Activated CD4-positive, alpha-beta T cell treated with anti-CD3 and anti-CD28 coated beads for 36 hours (primary cell): ENCODE measurements at regions not wholly inside any gene's neighbourhood (a gene's known extent, or its start where the extent isn't known, plus 50 kb on each side); places are given as distances from the start of the nearest gene placed in this dataset.

Experiments
- ATAC-seq: fragments of 200-7000 bp; cut with Tn5 transposase; one replicate; pipeline ENCODE4 v1.10.0; 2021; ENCODE audit warnings: mild to moderate bottlenecking, moderate library complexity
- CTCF ChIA-PET: fragments of 350-600 bp; sonication (Branson Sonifier 250); formaldehyde crosslinking; loops from one replicate; lab custom pipeline; 2021; ENCODE audit warnings: antibody characterized with exemption; lab: Charles Lee
- POLR2A ChIA-PET: fragments of 350-600 bp; sonication (Branson Sonifier 250); formaldehyde crosslinking; loops from one replicate; lab custom pipeline; 2021; ENCODE audit warnings: antibody characterized with exemption, inconsistent platforms; lab: Charles Lee
- DNase-seq: peaks from one replicate; pipeline ENCODE4 v3.0.0-alpha.2; 2020
- H3K27ac Mint-ChIP-seq: one replicate; pipeline ENCODE4 v1.8.0; 2021; ENCODE audit warnings: mixed read lengths
- H3K27me3 Mint-ChIP-seq: one replicate; pipeline ENCODE4 v1.8.0; 2021; ENCODE audit warnings: mixed read lengths
- H3K36me3 Mint-ChIP-seq: one replicate; pipeline ENCODE4 v1.8.0; 2021; ENCODE audit warnings: low read depth, mixed read lengths
- H3K4me1 Mint-ChIP-seq: one replicate; pipeline ENCODE4 v1.8.0; 2021; ENCODE audit warnings: mixed read lengths
- H3K4me3 Mint-ChIP-seq: one replicate; pipeline ENCODE4 v1.8.0; 2021; ENCODE audit warnings: mild to moderate bottlenecking, moderate library complexity, mixed read lengths
- H3K9me3 Mint-ChIP-seq: one replicate; pipeline ENCODE4 v1.8.0; 2021; ENCODE audit warnings: low read depth, mixed read lengths
- intact Hi-C, 2 experiments: fragments of 100-400 bp; cut with DNase I in 1 of 2; cut with micrococcal nuclease in 1 of 2; formaldehyde crosslinking; loops; one replicate each; pipeline versions ENCODE4 v1.14.2 to v1.15.1; 2022 to 2024; cut with DNase I, micrococcal nuclease

DNA sequence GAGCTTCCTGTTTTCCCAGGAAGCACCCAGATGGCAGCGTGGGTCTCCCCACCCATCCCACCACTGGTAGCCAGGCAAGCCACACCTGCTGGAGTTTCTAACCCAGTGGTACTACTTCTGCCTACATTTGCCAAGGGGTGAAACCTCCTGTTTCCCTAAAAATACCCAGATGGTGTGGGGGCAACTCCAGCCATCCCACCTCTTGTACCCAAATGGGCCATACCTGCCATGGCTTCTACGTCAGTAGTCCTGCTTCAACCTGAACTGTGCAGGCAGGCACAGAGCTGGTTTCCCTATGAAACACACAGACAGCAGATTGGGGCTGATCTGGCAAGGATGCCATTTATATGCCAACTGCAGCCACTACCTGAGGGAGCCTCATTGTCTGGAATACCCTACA, 809.4 kb upstream of the MIR17HG start:
- H3K36me3 Mint-ChIP-seq = no peaks in the 10 kb centered on the region
- H3K9me3 Mint-ChIP-seq = peaks cover 8% of the 10 kb centered on the region
- ChIA-PET CTCF (no interaction called here), POLR2A (no interaction called here)
- DNase-seq (no peak), ATAC-seq (no peak)
- H3K4me3 Mint-ChIP-seq = no peak overlapping the region
- no peaks in the 10 kb centered on the region for H3K4me1 Mint-ChIP-seq
- intact Hi-C loops = no loop called here
- H3K27me3 Mint-ChIP-seq = no peaks in the 10 kb centered on the region
- no peak overlapping the region for H3K27ac Mint-ChIP-seq

DNA sequence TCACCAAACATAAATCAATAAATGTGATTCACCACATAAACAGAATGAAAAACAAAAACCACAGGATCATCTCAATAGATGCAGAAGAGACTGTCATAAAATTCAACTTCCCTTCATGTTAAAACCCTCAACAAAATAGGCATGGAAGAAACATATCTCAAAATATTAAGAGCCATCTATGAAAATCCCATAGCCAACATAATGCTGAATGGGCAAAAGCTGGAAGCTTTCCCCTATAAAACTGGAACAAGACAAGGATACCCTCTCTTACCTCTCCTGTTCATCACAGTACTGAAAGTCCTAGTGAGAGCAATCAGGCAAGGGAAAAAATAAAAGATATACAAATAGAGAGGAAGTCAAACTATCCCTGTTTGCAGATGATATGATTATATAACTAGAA, 806.1 kb upstream of the MIR17HG start:
- Mint-ChIP-seq H3K27ac (no peak overlapping the region), H3K4me1 (no peaks in the 10 kb centered on the region), H3K27me3 (no peaks in the 10 kb centered on the region), H3K36me3 (no peaks in the 10 kb centered on the region), H3K9me3 (peaks cover 13% of the 10 kb centered on the region), H3K4me3 (no peak overlapping the region)
- POLR2A ChIA-PET = no interaction called here
- ATAC-seq (no peak), DNase-seq (no peak)
- intact Hi-C loops = no loop called here
- CTCF ChIA-PET = no interaction called here

DNA sequence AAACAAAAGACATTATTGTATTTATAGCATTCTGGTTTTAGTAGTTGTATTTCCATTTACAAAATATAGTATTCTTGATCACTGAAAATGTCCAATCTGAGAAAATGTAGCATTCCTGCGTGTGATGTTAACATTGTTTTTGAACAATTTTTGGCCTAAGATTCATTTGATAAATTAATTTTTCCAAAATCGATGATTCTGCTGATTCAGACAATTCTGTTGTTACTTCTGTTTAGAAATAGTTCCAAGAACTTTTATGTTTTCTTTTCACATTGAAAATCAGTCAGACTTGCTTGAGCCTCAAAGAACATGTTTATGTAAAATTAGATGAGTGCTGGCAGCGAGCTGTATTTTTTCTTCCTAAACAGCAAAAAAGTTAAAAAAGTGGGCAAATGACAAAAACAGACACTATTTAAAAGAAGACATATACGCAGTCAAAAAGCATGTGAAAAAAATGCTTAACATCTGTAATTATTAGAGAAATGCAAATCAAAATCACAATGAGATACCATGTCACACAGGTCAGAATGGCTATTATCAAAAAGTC, 804.5 kb upstream of the MIR17HG start:
- no peak for DNase-seq
- peaks cover 20% of the 10 kb centered on the region for H3K9me3 Mint-ChIP-seq
- H3K4me3 Mint-ChIP-seq = no peak overlapping the region
- no peak for ATAC-seq
- ChIA-PET POLR2A (interaction anchor here (0.6 kb wide), 1 partner anchor 48 kb away, joined by 6 read pairs; no protein-coding TSS in a partner anchor), CTCF (no interaction called here)
- H3K27ac Mint-ChIP-seq = no peak overlapping the region
- no peaks in the 10 kb centered on the region for H3K27me3 Mint-ChIP-seq
- no peaks in the 10 kb centered on the region for H3K36me3 Mint-ChIP-seq
- intact Hi-C loops = no loop called here
- H3K4me1 Mint-ChIP-seq = no peaks in the 10 kb centered on the region

DNA sequence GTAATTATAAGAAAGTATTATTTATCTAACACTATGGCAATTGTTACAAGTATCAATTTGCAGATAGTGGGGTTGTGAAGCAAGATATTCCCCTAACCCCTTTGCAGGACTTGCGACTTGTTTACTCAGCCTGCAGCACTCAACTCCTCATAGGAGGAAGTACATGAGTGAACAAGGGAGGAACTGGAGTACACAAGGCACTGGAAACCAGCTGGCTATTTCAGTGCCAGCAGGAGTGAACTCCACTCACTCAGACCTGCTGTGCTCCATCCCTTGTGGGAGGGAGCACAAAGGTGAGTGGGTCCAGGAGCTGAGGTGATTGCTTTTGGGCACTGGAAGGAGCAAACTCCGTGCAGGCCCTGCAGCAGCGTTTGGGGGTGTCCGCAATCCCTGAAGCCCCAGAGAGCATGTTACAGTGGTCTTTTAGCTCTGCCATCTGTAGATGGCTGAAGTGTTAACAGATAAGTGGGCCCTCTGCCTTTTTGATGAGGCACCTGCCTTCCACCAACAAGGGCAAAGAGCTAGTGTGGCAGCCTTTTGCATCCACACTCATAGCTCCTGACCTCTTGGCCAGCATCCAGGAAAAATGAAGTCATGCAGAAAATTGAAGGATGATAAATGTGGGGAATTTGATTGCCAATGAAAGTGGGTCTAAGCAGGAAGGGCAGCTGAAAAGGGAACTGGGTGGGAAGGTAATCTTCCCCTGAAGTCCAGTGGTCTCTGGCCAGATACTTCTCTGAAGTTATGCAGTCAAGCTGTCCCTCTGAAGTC, 802.2 kb upstream of the MIR17HG start:
- ChIA-PET POLR2A (no interaction called here), CTCF (no interaction called here)
- ATAC-seq = no peak
- H3K27ac Mint-ChIP-seq = no peak overlapping the region
- intact Hi-C loops = no loop called here
- no peak for DNase-seq
- no peaks in the 10 kb centered on the region for H3K27me3 Mint-ChIP-seq
- peaks cover 20% of the 10 kb centered on the region for H3K9me3 Mint-ChIP-seq
- no peaks in the 10 kb centered on the region for H3K36me3 Mint-ChIP-seq
- no peak overlapping the region for H3K4me3 Mint-ChIP-seq
- no peaks in the 10 kb centered on the region for H3K4me1 Mint-ChIP-seq

DNA sequence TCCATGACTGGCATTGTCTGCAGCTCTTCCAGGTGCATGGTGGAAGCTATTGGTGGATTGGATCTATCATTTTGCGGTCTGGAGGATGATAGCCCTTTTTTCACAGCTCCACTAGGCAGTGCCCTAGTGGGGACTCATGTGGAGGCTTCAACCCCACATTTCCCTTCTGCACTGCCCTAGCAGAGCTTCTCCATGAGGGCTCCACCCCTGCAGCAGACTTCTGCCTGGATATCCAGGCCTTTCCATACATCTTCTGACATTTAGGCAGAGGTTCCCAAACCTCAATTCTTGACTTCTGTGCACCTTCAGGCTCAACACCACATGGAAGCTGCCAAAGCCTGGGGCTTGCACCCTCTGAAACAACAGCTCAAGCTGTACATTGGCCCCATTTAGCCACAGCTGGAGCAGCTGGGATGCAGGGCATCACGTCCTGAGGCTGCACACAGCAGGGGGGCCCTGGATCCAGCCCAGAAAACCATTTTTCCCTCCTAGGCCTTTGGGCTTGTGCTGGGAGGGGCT, 800.2 kb upstream of the MIR17HG start:
- Mint-ChIP-seq H3K27me3 (no peaks in the 10 kb centered on the region), H3K27ac (no peak overlapping the region), H3K4me1 (no peaks in the 10 kb centered on the region), H3K4me3 (no peak overlapping the region), H3K9me3 (peaks cover 17% of the 10 kb centered on the region), H3K36me3 (no peaks in the 10 kb centered on the region)
- DNase-seq (no peak), ATAC-seq (no peak)
- CTCF ChIA-PET = no interaction called here
- POLR2A ChIA-PET = no interaction called here
- intact Hi-C loops = no loop called here

DNA sequence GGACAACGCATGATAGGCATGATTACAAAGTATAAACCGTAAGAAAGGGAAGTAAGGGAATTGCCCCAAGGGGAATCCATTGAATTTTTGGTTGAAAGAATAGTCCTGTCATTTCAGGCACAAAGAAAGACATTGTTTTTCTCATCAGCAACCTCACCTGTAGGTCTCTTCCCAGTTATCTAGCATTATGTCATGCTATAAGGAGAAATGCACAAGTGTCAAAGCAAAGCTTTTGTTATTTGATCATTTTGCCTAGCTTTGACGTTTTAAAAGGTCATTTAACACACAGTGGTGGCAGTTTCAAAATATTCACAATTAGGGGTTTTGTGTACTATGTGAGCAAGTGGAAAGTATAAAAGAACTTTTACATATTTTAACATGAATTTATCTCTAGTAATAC, 796.2 kb upstream of the MIR17HG start:
- POLR2A ChIA-PET = no interaction called here
- ATAC-seq = no peak
- DNase-seq = no peak
- Mint-ChIP-seq H3K4me3 (no peak overlapping the region), H3K9me3 (peaks cover 13% of the 10 kb centered on the region), H3K4me1 (no peaks in the 10 kb centered on the region), H3K36me3 (no peaks in the 10 kb centered on the region), H3K27me3 (no peaks in the 10 kb centered on the region), H3K27ac (no peak overlapping the region)
- CTCF ChIA-PET = no interaction called here
- intact Hi-C loops = no loop called here

DNA sequence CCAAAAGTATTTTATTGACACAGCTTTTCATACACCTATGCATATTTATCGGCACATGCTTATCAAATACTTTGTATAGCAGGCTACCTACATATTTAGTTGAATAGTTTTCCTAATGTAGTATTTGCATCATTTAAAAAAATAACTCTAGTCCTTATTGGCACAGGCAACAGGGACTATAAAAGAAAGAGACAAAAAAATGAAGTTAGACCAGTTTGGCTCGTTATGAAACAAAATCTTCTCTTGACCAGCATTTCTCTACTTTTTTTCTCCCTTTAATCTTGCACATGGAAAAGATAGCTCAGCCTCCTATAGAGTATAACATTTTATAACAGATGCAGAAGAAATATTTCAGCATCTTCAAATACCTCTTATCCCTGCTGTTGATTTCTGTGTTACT, 794.8 kb upstream of the MIR17HG start:
- no peak overlapping the region for H3K27ac Mint-ChIP-seq
- intact Hi-C loops = no loop called here
- ChIA-PET POLR2A (no interaction called here), CTCF (no interaction called here)
- H3K4me1 Mint-ChIP-seq = no peaks in the 10 kb centered on the region
- peaks cover 8% of the 10 kb centered on the region for H3K9me3 Mint-ChIP-seq
- no peak for DNase-seq
- H3K27me3 Mint-ChIP-seq = no peaks in the 10 kb centered on the region
- no peak for ATAC-seq
- no peak overlapping the region for H3K4me3 Mint-ChIP-seq
- no peaks in the 10 kb centered on the region for H3K36me3 Mint-ChIP-seq

DNA sequence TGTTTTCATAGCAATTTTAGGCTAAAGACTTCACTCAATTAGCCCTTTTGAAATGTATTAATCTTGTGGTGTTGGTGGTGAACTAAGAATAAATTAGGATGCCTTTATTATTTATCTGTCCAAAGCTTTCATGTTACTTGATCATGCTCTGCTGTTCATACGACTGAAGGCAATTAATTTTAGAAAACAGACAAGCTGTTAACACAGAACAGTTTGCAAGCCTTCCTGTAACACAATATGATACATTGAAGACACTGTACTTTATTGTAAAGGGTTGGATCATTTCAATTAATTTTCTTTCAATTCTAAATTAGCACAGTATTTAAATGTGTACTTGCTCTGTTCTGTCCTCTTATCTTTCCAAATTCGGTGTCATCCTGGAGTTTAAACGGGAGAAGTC, 794.3 kb upstream of the MIR17HG start:
- Mint-ChIP-seq H3K27ac (no peak overlapping the region), H3K36me3 (no peaks in the 10 kb centered on the region), H3K27me3 (no peaks in the 10 kb centered on the region), H3K4me3 (no peak overlapping the region), H3K9me3 (peaks cover 4% of the 10 kb centered on the region), H3K4me1 (no peaks in the 10 kb centered on the region)
- DNase-seq = no peak
- POLR2A ChIA-PET = no interaction called here
- intact Hi-C loops = no loop called here
- CTCF ChIA-PET = no interaction called here
- ATAC-seq = no peak

DNA sequence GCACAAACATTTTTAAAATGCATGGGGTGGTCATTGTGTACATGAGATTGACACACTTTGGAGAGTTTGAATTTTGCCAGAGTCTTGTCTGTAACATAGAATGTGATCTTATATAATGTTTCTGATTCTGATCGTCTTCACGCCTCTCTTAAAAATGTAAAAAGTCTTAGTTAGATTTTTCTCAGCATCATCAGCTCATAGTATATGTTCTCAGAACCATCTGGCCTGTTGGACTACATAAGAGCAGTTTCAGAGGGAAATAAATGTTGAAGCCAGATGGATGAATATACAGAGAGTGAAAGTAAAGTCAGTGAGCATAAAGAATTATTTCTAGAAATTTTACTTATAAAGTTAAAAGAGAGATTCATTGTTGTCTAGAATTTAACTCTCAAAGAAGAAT, 789.9 kb upstream of the MIR17HG start:
- ATAC-seq = no peak
- Mint-ChIP-seq H3K4me1 (no peaks in the 10 kb centered on the region), H3K27ac (no peak overlapping the region), H3K27me3 (no peaks in the 10 kb centered on the region), H3K36me3 (no peaks in the 10 kb centered on the region), H3K9me3 (no peaks in the 10 kb centered on the region), H3K4me3 (no peak overlapping the region)
- CTCF ChIA-PET = no interaction called here
- no peak for DNase-seq
- intact Hi-C loops = no loop called here
- POLR2A ChIA-PET = no interaction called here

DNA sequence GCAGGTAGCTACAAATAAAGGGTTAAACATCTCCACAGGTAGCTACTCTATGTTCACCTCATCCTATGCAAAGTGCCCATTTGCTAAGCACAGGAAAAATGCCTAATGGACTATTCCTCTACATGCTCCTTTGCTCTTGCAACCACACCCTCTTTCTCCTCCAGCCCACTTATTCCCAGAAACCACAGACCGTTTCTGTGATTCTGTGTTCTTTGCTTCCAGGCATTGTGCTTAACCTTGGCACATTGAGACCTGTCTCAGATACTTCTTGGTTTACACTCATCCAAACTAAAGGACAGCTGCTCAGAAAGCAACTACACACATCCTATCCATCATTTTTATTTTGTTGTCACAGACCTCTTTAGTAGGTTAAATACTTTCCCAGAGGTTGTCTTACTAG, 785.0 kb upstream of the MIR17HG start:
- ChIA-PET CTCF (no interaction called here), POLR2A (no interaction called here)
- no peaks in the 10 kb centered on the region for H3K4me1 Mint-ChIP-seq
- H3K27me3 Mint-ChIP-seq = no peaks in the 10 kb centered on the region
- no peaks in the 10 kb centered on the region for H3K36me3 Mint-ChIP-seq
- no peak for DNase-seq
- H3K9me3 Mint-ChIP-seq = peaks cover 6% of the 10 kb centered on the region
- no peak overlapping the region for H3K27ac Mint-ChIP-seq
- H3K4me3 Mint-ChIP-seq = no peak overlapping the region
- no peak for ATAC-seq
- intact Hi-C loops = no loop called here

DNA sequence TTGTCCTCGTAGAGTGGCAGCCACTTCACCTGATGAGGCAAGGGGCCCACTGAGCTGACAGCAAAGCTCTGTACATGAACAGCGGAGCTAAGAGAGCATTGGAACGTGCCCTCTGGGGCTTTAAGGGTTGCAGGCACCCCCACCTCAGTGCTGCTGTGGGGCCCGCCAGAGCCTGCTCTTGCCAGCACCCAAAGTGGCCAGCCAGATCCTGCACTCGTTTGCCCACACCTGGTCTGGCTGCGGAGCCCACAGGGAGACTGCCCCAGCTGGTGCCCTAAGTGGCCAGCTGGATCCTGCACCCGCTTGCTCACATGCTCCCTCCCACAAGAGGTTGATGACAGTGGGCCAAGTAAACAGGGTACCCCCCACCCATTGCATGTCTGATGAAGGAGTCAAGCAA, 783.4 kb upstream of the MIR17HG start:
- intact Hi-C loops = no loop called here
- Mint-ChIP-seq H3K9me3 (peaks cover 6% of the 10 kb centered on the region), H3K4me3 (no peak overlapping the region), H3K27me3 (no peaks in the 10 kb centered on the region), H3K36me3 (no peaks in the 10 kb centered on the region), H3K27ac (no peak overlapping the region), H3K4me1 (no peaks in the 10 kb centered on the region)
- CTCF ChIA-PET = no interaction called here
- POLR2A ChIA-PET = no interaction called here
- no peak for ATAC-seq
- no peak for DNase-seq

DNA sequence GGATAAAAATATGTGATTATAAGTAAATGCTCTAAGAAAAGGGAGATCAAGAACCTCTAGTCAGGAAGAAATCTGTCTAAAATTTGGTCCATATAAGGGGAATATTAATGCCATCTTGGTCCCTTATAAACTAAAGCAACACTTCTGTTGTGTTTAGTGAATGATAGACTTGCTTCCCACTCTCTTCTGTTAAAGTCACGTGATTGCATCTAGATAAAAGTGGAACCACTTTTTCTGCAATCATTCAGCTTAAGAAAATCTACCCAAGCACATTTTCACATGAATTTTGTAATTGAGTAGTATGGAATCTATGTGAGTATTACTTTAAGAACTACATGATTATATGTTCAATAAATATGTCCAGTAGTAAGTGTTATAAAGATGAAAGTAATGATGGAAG, 782.9 kb upstream of the MIR17HG start:
- H3K4me1 Mint-ChIP-seq = no peaks in the 10 kb centered on the region
- intact Hi-C loops = no loop called here
- no peak for DNase-seq
- no peaks in the 10 kb centered on the region for H3K27me3 Mint-ChIP-seq
- H3K9me3 Mint-ChIP-seq = peaks cover 6% of the 10 kb centered on the region
- no peaks in the 10 kb centered on the region for H3K36me3 Mint-ChIP-seq
- H3K4me3 Mint-ChIP-seq = no peak overlapping the region
- H3K27ac Mint-ChIP-seq = no peak overlapping the region
- CTCF ChIA-PET = no interaction called here
- no peak for ATAC-seq
- POLR2A ChIA-PET = no interaction called here
